Astrocyte (in vitro differentiated cells and primary cell): ENCODE measurements at regions not wholly inside any gene's neighbourhood (a gene's known extent, or its start where the extent isn't known, plus 50 kb on each side); places are given as distances from the start of the nearest gene placed in this dataset.

ENCODE experiments used
- CTCF ChIP-seq: IDR thresholded peaks from 2 replicates; pipeline ENCODE4 v1.5.1; 2011; ENCODE audit warnings: low read depth, mild to moderate bottlenecking, inconsistent platforms, low read length, moderate library complexity; ENCODE audit not compliant: insufficient read depth
- EZH2 ChIP-seq: IDR thresholded peaks from 2 replicates; pipeline ENCODE4 v1.6.1; 2012; ENCODE audit warnings: mild to moderate bottlenecking, low read length, inconsistent platforms; ENCODE audit not compliant: insufficient read depth

GRCh38 chr2:107700073-107700472 is 126.6 kb upstream of the RGPD4 start:
- TF ChIP-seq CTCF (no peak), EZH2 (no peak)
